H1 (cell line): ENCODE measurements at regions not wholly inside any gene's neighbourhood (a gene's known extent, or its start where the extent isn't known, plus 50 kb on each side); places are given as distances from the start of the nearest gene placed in this dataset.

Experiments used
- CTCF ChIA-PET: fragments of 300-600 bp; sonication (Branson Sonifier 250); formaldehyde crosslinking; loops from one replicate; lab custom pipeline; 2021; ENCODE audit not compliant: partially characterized antibody; lab: Charles Lee
- POLR2A ChIA-PET: fragments of 300-600 bp; sonication (Branson Sonifier 250); formaldehyde crosslinking; loops from one replicate; lab custom pipeline; 2021; ENCODE audit warnings: inconsistent platforms; ENCODE audit not compliant: partially characterized antibody; lab: Charles Lee
- DNase-seq, 2 experiments: peaks; one replicate each; pipeline versions ENCODE4 v3.0.0 to v3.0.0-alpha.2; 2010 to 2022; ENCODE audit warnings: low spot score in 2 of 2, low read depth in 1 of 2, mixed read lengths in 1 of 2
- FAIRE-seq: peaks from 2 replicates; lab custom pipeline; 2011; peaks lifted over from hg19 to GRCh38; lab: Jason Lieb, UNC
- H2AFZ ChIP-seq: 2 replicates; pipeline ENCODE4 v1.8.1; 2012; ENCODE audit warnings: low read length, inconsistent platforms
- H2AK5ac ChIP-seq: 2 replicates; pipeline ENCODE4 v1.6.1; 2013; ENCODE audit warnings: low read depth, low read length
- H2BK120ac ChIP-seq: replicated peaks from 2 replicates; pipeline ENCODE3; 2013; ENCODE audit warnings: low read depth, low read length, inconsistent platforms
- H2BK12ac ChIP-seq: 2 replicates; pipeline ENCODE4 v1.6.1; 2013; ENCODE audit warnings: low read depth, low read length
- H2BK15ac ChIP-seq: 2 replicates; pipeline ENCODE4 v1.6.1; 2013; ENCODE audit warnings: low read length
- H2BK20ac ChIP-seq: 2 replicates; pipeline ENCODE4 v1.6.1; 2013; ENCODE audit warnings: low read length
- H2BK5ac ChIP-seq: 2 replicates; pipeline ENCODE4 v1.6.1; 2013; ENCODE audit warnings: low read depth, low read length
- H3K14ac ChIP-seq: 2 replicates; pipeline ENCODE4 v1.6.1; 2013; ENCODE audit warnings: inconsistent platforms; ENCODE audit not compliant: insufficient read length
- H3K18ac ChIP-seq: 2 replicates; pipeline ENCODE4 v1.6.1; 2013; ENCODE audit warnings: low read length; ENCODE audit errors: extremely low read depth
- H3K23ac ChIP-seq: 2 replicates; pipeline ENCODE4 v1.6.1; 2013; ENCODE audit warnings: inconsistent platforms; ENCODE audit not compliant: insufficient read length
- H3K23me2 ChIP-seq: 2 replicates; pipeline ENCODE4 v1.6.1; 2013; ENCODE audit warnings: low read depth, low read length
- H3K27ac ChIP-seq: 2 replicates; pipeline ENCODE4 v1.6.1; 2011; ENCODE audit warnings: low read depth, low read length, inconsistent platforms
- H3K27me3 ChIP-seq, 4 experiments: replicated peaks in 1 of 4; 1 replicate in 1 of 4; 2 replicates in 3 of 4; pipeline versions ENCODE4 v1.6.1 to v1.8.1; 2011 to 2013; ENCODE audit warnings: low read length in 3 of 4, mild to moderate bottlenecking in 3 of 4, inconsistent platforms in 2 of 4, mixed read lengths in 2 of 4, moderate library complexity in 1 of 4; ENCODE audit not compliant: control insufficient read depth in 3 of 4, insufficient read depth in 3 of 4; ENCODE audit errors: extremely low read depth in 1 of 4
- H3K36me3 ChIP-seq, 4 experiments: 2 replicates each; pipeline versions ENCODE4 v1.6.1 to v1.8.1; 2011 to 2013; ENCODE audit warnings: mild to moderate bottlenecking in 4 of 4, low read length in 3 of 4, moderate library complexity in 2 of 4, control low read depth in 1 of 4, inconsistent platforms in 1 of 4; ENCODE audit not compliant: insufficient read depth in 4 of 4, control insufficient read depth in 2 of 4
- H3K4ac ChIP-seq: replicated peaks from 2 replicates; pipeline ENCODE3; 2013; ENCODE audit warnings: low read length, low read depth, mixed read lengths, inconsistent platforms; ENCODE audit not compliant: insufficient read length
- H3K4me1 ChIP-seq, 4 experiments: replicated peaks in 1 of 4; 1 replicate in 1 of 4; 2 replicates in 3 of 4; pipeline versions ENCODE4 v1.6.1 to v1.8.1; 2011 to 2013; ENCODE audit warnings: low read length in 3 of 4, inconsistent platforms in 2 of 4, mixed read lengths in 1 of 4; ENCODE audit not compliant: insufficient read depth in 4 of 4, control insufficient read depth in 3 of 4
- H3K4me2 ChIP-seq, 2 experiments: 2 replicates each; pipeline versions ENCODE4 v1.6.1 to v1.8.1; 2011 to 2013; ENCODE audit warnings: low read depth in 2 of 2, low read length in 2 of 2, control low read depth in 1 of 2, inconsistent platforms in 1 of 2, mild to moderate bottlenecking in 1 of 2; ENCODE audit not compliant: insufficient read depth in 1 of 2
- H3K4me3 ChIP-seq, 4 experiments: fragments of 200-600, 300-600 bp in 1 of 4; sonication (generic), shearing (Covaris generic), sonication (Bioruptor Twin) in 1 of 4; 2 replicates each; pipeline versions ENCODE4 v1.5.1 to v1.8.1; 2011 to 2016; ENCODE audit warnings: low read length in 4 of 4, low read depth in 3 of 4, control low read depth in 2 of 4, inconsistent platforms in 2 of 4, mild to moderate bottlenecking in 2 of 4, mixed read lengths in 1 of 4, moderate library complexity in 1 of 4; ENCODE audit not compliant: insufficient read depth in 2 of 4; ENCODE audit errors: extremely low read depth in 1 of 4
- H3K56ac ChIP-seq: replicated peaks from 2 replicates; pipeline ENCODE3; 2013; ENCODE audit warnings: low read depth, mild to moderate bottlenecking, mixed read lengths, low read length, inconsistent platforms; ENCODE audit not compliant: insufficient read length
- H3K79me1 ChIP-seq: 2 replicates; pipeline ENCODE4 v1.6.1; 2013; ENCODE audit warnings: low read depth, low read length, control low read depth
- H3K79me2 ChIP-seq, 2 experiments: 2 replicates each; pipeline versions ENCODE4 v1.6.1 to v1.8.1; 2012 to 2013; ENCODE audit warnings: low read length in 2 of 2, mild to moderate bottlenecking in 2 of 2, inconsistent platforms in 1 of 2; ENCODE audit not compliant: insufficient read depth in 2 of 2, control insufficient read depth in 1 of 2
- H3K9ac ChIP-seq, 4 experiments: replicated peaks in 1 of 4; 1 replicate in 1 of 4; 2 replicates in 3 of 4; pipeline versions ENCODE4 v1.6.1 to v1.8.1; 2011 to 2013; ENCODE audit warnings: low read depth in 3 of 4, low read length in 3 of 4, control low read depth in 2 of 4, mild to moderate bottlenecking in 2 of 4, moderate library complexity in 2 of 4, inconsistent platforms in 1 of 4; ENCODE audit errors: extremely low read depth in 1 of 4
- H3K9me3 ChIP-seq, 2 experiments: 2 replicates each; pipeline versions ENCODE4 v1.6.1 to v1.8.1; 2012 to 2013; ENCODE audit warnings: mild to moderate bottlenecking in 2 of 2, moderate library complexity in 2 of 2, control low read depth in 1 of 2, inconsistent platforms in 1 of 2, low read depth in 1 of 2, low read length in 1 of 2, mixed read lengths in 1 of 2; ENCODE audit not compliant: insufficient read depth in 2 of 2
- H4K20me1 ChIP-seq, 2 experiments: replicated peaks in 1 of 2; 2 replicates each; pipeline versions ENCODE3 to v1.8.1; 2011 to 2013; ENCODE audit warnings: inconsistent platforms in 2 of 2, low read length in 2 of 2, mild to moderate bottlenecking in 1 of 2; ENCODE audit not compliant: insufficient read depth in 2 of 2, control insufficient read depth in 1 of 2
- H4K5ac ChIP-seq: 2 replicates; pipeline ENCODE4 v1.6.1; 2013; ENCODE audit warnings: low read length, low read depth, mixed read lengths, inconsistent platforms; ENCODE audit not compliant: insufficient read length
- H4K8ac ChIP-seq: 2 replicates; pipeline ENCODE4 v1.8.0; 2013; ENCODE audit warnings: mild to moderate bottlenecking, moderate library complexity, low read length, inconsistent platforms; ENCODE audit not compliant: insufficient read depth; ENCODE audit errors: extremely low read depth
- H4K91ac ChIP-seq: replicated peaks from 2 replicates; pipeline ENCODE3; 2013; ENCODE audit warnings: low read length, mixed read lengths, inconsistent platforms; ENCODE audit not compliant: insufficient read length
- ATF2 ChIP-seq: IDR thresholded peaks from 2 replicates; pipeline ENCODE4 v1.6.1; 2012; ENCODE audit warnings: low read length, inconsistent platforms
- CHD1 ChIP-seq: IDR thresholded peaks from 2 replicates; pipeline ENCODE4 v1.6.1; 2012; ENCODE audit warnings: low read depth, low read length, improper control_type of control experiment
- CTCF ChIP-seq, 3 experiments: IDR thresholded peaks; 1 replicate in 2 of 3; 2 replicates in 1 of 3; pipeline versions ENCODE4 v1.5.1 to v1.6.1; 2011; ENCODE audit warnings: low read length in 3 of 3, mild to moderate bottlenecking in 3 of 3, inconsistent platforms in 2 of 3, low read depth in 1 of 3, moderate library complexity in 1 of 3; ENCODE audit not compliant: insufficient read depth in 1 of 3; ENCODE audit errors: control extremely low read depth in 1 of 3
- HDAC6 ChIP-seq: IDR thresholded peaks from one replicate; pipeline ENCODE4 v1.7.1; 2012; ENCODE audit warnings: low read depth, mild to moderate bottlenecking, inconsistent platforms, low read length, moderate library complexity
- PHF8 ChIP-seq: fragments of 200-600 bp; sonication (generic); conservative IDR thresholded peaks from 2 replicates; pipeline ENCODE4 v1.7.1; 2012; ENCODE audit warnings: low read depth, mild to moderate bottlenecking, inconsistent platforms, low read length, moderate library complexity
- RAD21 ChIP-seq, 2 experiments: IDR thresholded peaks in 1 of 2; conservative IDR thresholded peaks in 1 of 2; 2 replicates each; pipeline ENCODE4 v1.6.1; 2011; ENCODE audit warnings: low read depth in 2 of 2, low read length in 2 of 2, improper control_type of control experiment in 1 of 2, inconsistent platforms in 1 of 2, mild to moderate bottlenecking in 1 of 2, moderate library complexity in 1 of 2
- SP1 ChIP-seq: IDR thresholded peaks from 2 replicates; pipeline ENCODE4 v1.6.1; 2011; ENCODE audit warnings: low read depth, low read length
- USF2 ChIP-seq: IDR thresholded peaks from 2 replicates; pipeline ENCODE4 v1.6.1; 2011; ENCODE audit warnings: low read length, improper control_type of control experiment
- WGBS, 2 experiments: shearing (Covaris generic) in 1 of 2; methylation state at CpG; one replicate each; pipeline versions ENCODE4 v1.1.6 to v1.1.7; 2013 to 2015; ENCODE audit warnings: low lambda C conversion rate in 2 of 2, mixed read lengths in 2 of 2, inconsistent platforms in 1 of 2, low coverage in 1 of 2, missing lambda C conversion rate in 1 of 2; ENCODE audit not compliant: insufficient replicate concordance in 2 of 2, insufficient coverage in 1 of 2, insufficient read length in 1 of 2; ENCODE audit errors: extremely low coverage in 1 of 2, missing lambda C conversion rate in 1 of 2; 5-methylcytosine and 5-hydroxymethylcytosine counted together

- Histone ChIP-seq H3K23me2 (no peaks in the 10 kb centered on the region), H3K4me2 (no peak overlapping the region), H4K91ac (no peak overlapping the region), H3K4me1 (peaks cover 0 to 3% (median 0%) of the 10 kb centered on the region in 4 experiments; a peak in 1 of 7 replicates), H3K27ac (no peak overlapping the region), H2BK12ac (no peak overlapping the region), H2AK5ac (no peak overlapping the region), H2BK5ac (no peak overlapping the region), H3K14ac (no peak overlapping the region), H2BK20ac (no peak overlapping the region), H3K18ac (no peak overlapping the region), H3K56ac (no peak overlapping the region), H3K27me3 (no peaks in the 10 kb centered on the region), H4K20me1 (no peaks in the 10 kb centered on the region), H4K8ac (no peak overlapping the region), H4K5ac (no peak overlapping the region), H3K36me3 (no peaks in the 10 kb centered on the region), H2AFZ (peak overlapping the region; percentile 62; the same call in 1 of the 2 replicates), H3K9ac (no peak overlapping the region), H3K4ac (no peak overlapping the region), H3K79me2 (no peaks in the 10 kb centered on the region), H2BK120ac (no peak overlapping the region), H3K79me1 (no peaks in the 10 kb centered on the region), H3K23ac (no peak overlapping the region), H3K9me3 (no peaks in the 10 kb centered on the region), H3K4me3 (no peak overlapping the region), H2BK15ac (no peak overlapping the region)
- DNase-seq = no peak
- POLR2A ChIA-PET = no interaction called here
- CTCF ChIA-PET = no interaction called here
- FAIRE-seq = peak; percentile 13
- WGBS, 2 experiments = 62% methylated on average over 5 of the region's 7 CpGs; no CpG with 5 or more reads in 1 of the 2 experiments
- no peak for TF ChIP-seq CTCF (IDR thresholded peaks at IDR 0.05; ENCODE audit: control extremely low read depth in 1 of 3, insufficient read depth in 1 of 3, low read depth in 1 of 3, low read length in 3 of 3)
- no peak for TF ChIP-seq ATF2
- TF ChIP-seq HDAC6 = no peak
- TF ChIP-seq SP1 = no peak
- TF ChIP-seq RAD21 (IDR thresholded peaks at IDR 0.05 in 1 of 2, conservative IDR thresholded peaks at IDR 0.05 in 1 of 2; ENCODE audit: low read depth in 2 of 2, low read length in 2 of 2) = no peak
- TF ChIP-seq CHD1 = no peak
- no peak for TF ChIP-seq PHF8
- TF ChIP-seq USF2 = no peak
Observed at GRCh38 chrX:20947411-20947912, 426.8 kb upstream of the CNKSR2 start.
